Daoy (cell line): ENCODE measurements at regions not wholly inside any gene's neighbourhood (a gene's known extent, or its start where the extent isn't known, plus 50 kb on each side); places are given as distances from the start of the nearest gene placed in this dataset.

Experiments used
- DNase-seq: peaks from one replicate; pipeline ENCODE4 v3.0.0-alpha.2; 2015; ENCODE audit warnings: low read depth

- no peak for DNase-seq
Observed at GRCh38 chr10:108244443-108245228, 1080.1 kb upstream of the SORCS1 start.

DNA sequence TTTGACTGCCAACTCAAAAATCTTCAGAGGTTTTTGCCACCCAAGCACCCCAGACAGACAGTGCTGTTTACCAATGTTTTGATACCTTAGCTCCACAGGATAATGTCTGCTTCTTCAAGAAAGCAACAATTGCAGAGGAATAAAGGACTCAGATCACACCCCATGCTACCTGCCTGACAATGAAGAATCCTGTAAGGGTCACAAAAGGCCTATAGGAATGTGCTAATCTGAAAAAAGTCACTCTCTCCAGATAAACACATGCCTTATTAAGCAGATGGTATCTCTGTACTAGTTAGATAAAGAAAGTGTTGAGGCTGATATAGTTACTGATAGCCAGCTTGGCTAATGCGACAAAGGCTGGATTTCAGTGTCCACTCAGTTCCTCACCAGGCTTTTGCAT, 1076.7 kb upstream of the SORCS1 start:
- DNase-seq: no peak

DNA sequence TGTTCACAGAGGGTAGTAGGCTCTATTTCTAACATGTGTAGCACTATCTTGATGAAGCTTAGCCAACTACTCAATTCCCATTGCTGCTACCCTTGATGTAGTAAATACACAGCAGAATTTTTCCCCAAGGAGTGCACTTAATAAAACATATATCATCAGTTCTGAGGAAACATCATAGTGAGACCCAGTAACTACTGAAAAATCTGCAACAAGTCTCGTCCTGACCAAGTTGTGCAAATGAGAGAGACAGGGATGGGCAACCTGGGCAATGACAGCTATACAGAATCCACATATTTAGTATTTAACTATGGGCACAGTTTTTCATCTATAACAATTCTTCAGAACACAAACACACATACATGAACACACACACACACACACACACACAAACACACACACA, 1073.8 kb upstream of the SORCS1 start:
- DNase-seq: no peak

- no peak for DNase-seq
Observed at GRCh38 chr10:108230478-108231170, 1066.1 kb upstream of the SORCS1 start.

DNA sequence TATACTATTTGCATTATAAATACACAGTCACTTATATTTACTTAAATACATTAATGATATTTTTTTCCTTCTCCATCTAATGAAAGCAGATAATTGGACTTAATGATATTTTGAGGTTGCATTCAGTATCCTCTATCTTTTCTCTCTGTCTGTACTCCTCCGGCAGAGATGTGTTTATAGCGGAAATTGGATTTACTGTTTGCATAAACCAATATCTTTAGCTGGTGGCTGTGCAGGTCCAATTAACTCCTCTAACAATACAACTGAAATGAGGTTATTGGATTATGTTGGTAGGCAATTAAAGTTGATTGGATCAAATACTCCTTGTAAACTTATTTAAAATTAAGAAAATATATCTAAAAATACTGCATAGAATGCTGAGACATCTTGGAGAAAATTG, 1044.2 kb upstream of the SORCS1 start:
- DNase-seq: no peak

DNA sequence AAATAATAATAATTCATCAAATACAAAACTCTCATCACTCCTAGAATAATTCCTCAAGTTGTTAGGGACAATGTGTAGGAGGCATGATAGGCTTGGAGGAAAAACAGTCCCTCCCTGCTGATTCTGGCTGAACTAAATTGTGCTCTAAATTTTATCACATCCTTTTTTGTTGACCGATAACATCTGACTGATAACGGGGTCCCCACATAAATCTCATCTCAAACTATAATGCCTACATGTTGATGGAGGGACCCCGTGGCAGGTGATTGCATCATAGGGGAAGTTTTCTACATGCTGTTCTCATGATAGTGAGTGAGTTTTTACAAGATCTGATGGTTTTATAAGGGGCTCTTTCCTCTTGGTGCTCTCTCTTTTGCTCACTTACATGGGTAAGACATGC, 1043.5 kb upstream of the SORCS1 start:
- DNase-seq: no peak

DNA sequence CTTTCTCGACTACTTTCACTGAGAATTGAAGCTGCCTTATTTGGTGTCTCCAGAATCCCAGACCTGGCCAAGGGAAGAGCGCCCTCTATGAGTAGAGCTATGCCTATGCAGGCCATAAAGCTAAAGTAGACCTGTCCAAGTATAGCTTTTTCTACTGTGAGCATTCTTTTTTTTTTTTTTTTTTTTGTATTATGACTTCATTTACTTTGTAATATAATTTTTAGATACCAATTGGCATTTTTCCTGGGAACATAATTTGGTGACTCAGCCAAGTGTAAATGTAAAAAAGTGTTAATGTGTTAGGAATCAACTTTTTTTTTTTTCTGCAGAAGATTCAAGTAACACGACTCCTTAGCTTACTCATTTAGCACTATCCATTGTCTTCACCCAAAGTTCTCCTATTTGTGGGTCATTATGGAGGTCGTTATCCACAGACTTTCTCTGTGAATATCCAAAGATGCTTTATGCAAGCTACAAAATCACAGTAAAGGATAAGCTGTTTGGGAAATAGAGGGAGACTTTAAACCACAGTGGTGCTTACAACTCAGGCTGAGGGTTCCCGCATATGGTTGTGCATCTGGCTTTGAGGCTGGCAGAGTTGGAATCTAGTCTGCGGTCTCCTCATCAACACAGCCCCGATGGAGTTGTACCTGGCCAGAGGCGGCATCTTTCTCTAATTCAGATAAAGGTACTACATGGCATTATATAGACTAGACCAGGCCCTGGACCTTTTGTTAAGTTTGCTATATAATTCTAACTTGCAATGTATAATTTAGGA, 1040.2 kb upstream of the SORCS1 start:
- no peak for DNase-seq

DNA sequence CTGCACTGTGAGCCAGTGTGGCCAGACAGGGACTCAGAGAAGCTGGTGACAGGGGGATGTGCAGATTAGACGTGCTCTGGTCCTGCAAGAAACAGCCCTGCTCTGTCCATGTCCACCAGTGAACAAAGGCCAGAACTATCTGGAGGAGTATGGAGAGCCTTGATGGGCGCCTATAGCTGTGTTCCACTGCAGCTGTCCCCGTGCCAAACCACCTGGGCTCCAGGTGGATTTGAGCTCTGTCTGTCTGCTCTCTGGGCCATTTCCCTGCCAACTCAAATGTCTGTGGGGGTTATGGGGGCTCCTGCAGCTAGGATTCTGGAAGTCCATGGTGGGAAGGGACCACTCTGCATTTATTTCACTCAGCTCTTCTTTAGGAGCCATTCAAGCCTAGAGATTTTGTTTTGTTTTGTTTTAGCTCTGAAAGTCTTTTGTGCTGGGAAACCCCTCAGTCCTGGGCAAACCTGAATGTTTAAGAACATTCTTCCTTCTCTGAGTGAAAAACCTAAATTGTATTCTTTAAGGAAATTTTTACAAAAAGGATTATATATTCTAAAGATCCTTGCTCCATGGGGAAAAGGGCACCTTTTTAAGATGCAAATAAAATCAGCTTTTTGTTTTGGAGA, 1039.5 kb upstream of the SORCS1 start:
- no peak for DNase-seq

DNA sequence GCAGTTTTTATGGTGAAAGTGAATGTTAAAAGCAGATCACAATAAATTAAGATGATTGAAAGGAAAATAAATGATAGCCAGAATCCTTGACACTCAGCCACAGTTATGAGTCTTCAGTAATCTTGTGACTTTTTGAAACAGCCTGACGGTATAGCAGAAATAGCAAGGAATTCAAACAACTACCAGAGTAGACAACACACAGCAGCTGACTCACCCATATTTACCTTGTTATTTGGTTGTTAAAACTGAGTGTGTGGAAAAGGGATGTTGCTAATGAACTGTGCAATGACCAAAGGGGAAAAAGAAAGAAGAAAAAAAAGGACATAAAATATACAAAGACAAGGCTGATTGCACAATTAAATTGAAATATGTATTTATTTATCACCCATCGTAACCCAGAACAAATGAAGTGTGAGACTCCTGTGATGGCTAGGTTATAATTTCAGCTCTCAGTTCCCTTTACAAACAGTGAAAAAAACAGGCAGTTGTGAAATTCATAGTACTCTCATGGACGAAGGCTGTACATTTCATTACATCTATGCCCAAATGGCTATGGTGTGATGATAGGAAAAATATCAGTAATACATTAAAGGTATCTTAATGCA, 1023.0 kb upstream of the SORCS1 start:
- no peak for DNase-seq

- DNase-seq: no peak
Observed at GRCh38 chr10:108184114-108184513, 1019.6 kb upstream of the SORCS1 start.

GRCh38 chr10:108180878-108181277, 1016.4 kb upstream of the SORCS1 start:
- no peak for DNase-seq

GRCh38 chr10:108169846-108170245, 1005.3 kb upstream of the SORCS1 start:
- no peak for DNase-seq

- DNase-seq: no peak
Observed at GRCh38 chr10:108167766-108168165, 1003.3 kb upstream of the SORCS1 start.

- DNase-seq: no peak
Observed at GRCh38 chr10:108166401-108166800, 1001.9 kb upstream of the SORCS1 start.

GRCh38 chr10:108147346-108147745, 982.8 kb upstream of the SORCS1 start:
- no peak for DNase-seq

DNA sequence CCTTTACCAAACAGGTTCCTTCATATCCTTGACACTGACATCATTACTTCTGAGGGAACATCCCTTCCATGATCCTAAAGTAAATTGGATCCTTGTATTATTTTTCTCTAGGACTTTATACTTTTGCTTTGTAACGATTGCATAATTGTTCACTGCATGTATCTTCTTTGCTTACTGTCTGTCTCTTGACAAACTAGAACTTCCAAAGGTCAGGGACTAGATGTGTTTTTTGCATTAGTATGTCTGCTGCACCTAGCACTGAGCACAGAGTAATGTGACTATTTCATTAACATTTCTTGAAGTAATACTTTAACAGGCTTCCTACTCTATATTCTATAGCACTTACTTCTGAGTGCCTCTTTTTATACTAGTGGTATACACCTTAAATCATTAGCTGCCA, 976.6 kb upstream of the SORCS1 start:
- no peak for DNase-seq

DNA sequence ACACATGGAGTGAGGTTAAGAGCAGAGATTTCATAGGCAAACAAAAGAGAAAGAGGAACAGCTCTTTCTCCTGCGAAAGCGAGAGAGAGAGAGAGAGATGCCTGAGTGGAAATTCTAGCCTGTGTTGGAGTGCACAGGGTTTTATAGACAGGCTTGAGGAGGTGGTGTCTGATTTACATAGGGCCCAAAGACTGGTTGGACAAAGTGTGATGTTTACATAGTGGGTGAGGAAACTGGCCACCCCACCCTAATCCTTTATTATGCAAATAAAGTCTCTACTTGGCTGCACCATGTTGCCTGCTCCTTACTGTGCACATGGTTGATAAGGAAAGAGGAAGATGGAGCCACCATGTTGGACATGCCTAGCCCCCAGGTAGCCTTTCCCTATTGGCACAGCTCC, 967.8 kb upstream of the SORCS1 start:
- DNase-seq: no peak

DNA sequence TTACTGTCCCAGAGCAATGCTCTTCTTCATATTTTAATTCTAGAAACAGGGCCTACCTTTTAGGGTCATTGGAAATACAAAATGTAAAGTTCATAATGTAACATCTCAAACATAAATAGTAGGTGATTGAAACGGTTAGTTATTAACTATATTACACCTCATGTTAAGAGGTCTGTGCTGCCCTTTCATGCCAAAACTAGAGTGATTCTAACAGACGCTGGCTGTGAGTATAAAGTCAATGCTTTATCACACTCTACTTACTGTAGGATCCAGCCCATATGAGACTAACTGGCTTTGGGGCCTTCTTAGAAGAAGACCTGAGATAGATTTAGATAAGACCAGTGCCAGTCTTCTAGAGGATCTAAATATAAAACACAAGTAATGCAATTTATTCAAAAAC, 966.1 kb upstream of the SORCS1 start:
- DNase-seq: no peak

- no peak for DNase-seq
Observed at GRCh38 chr10:108112218-108112617, 947.7 kb upstream of the SORCS1 start.

- no peak for DNase-seq
Observed at GRCh38 chr10:108104551-108105156, 940.1 kb upstream of the SORCS1 start.

GRCh38 chr10:108097258-108097657, 932.8 kb upstream of the SORCS1 start:
- no peak for DNase-seq
